GM21515 (cell line): ENCODE measurements at regions not wholly inside any gene's neighbourhood (a gene's known extent, or its start where the extent isn't known, plus 50 kb on each side); places are given as distances from the start of the nearest gene placed in this dataset.
"Not testable (repeated sequence)": the region's sequence is repeated elsewhere in the genome, so short reads cannot be mapped to it uniquely, and the experiment has no call there.

Source experiments
- ATAC-seq: cut with Tn5 transposase; IDR thresholded peaks from one replicate; pipeline ENCODE4 v1.9.1; 2021; ENCODE audit not compliant: unreplicated experiment

DNA sequence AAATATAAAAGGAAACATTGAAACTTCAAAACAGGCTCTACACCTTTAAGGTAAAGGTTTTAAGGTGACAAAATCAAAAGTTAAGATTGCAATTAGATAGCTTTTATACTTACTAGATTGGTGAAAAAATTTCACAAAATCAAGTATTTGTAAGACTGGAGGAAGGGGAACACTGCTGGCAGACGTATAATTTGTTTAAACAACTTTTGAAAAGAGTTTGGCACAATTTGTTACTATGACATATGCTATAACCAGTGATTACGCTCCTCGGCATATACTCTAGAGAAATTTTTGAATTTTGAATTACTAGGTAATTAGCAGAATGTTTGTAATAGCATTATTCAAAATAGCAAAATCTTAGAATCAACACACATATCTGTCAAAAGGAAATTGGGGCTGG lies 425.0 kb downstream of the LRRIQ3 start:
- no peak for ATAC-seq

DNA sequence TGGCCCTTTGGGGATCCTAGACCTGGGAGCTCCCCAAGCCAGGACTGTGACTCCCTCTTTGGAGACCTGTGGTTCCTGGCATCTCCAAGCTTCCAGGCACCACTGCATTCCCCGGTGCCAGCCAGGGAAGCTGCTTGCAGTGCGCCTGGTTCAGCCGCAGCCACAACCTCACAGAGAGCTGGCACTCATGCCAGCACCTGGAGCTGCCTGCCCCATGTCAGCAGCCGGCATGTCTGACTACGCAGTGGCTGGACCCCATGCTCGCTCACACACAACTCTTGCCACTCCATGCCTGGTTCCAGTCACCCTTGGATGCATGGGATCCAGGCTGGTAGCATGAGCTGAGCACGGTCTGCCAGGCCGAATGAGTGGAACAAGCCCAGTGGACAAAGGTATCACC lies 426.6 kb downstream of the LRRIQ3 start:
- ATAC-seq, result no peak

DNA sequence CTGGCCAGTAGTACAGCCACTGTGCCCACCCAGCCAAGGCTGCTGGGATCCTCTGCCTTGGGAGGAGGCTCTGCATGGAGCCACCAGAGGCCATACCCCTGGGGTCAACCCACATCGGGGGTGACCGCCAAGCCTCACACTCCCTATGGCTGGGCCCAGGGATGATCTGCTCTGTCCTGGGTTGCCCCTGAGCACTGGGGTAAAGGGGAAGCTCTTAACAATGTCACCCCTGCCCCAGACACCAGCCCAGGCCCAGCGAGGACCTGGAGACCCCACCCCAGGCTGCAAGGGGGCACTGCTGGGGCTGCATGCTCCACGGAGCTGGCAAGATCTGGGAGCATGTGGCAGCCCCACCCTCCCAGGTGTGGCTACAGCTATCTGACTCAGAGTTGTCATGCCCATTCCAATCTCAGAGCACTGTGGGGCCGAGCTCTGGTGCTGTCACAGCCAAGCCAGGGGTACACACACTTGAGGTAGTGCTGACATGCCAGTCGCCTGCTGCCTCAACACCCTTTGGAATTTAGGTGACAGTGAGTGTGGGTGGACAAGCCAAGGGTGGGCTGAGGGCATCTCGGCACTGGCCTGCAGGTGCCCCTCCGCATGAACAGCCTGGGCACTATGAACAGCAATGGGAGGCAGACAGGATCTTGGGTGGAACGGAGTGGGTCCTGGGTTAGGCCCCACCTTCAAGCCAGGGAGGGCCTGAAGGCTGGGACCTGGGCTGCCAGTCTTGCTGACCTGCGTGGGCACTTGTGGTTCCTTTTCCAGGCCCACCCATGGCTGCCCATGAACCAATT lies 427.7 kb downstream of the LRRIQ3 start:
- ATAC-seq, result no peak

DNA sequence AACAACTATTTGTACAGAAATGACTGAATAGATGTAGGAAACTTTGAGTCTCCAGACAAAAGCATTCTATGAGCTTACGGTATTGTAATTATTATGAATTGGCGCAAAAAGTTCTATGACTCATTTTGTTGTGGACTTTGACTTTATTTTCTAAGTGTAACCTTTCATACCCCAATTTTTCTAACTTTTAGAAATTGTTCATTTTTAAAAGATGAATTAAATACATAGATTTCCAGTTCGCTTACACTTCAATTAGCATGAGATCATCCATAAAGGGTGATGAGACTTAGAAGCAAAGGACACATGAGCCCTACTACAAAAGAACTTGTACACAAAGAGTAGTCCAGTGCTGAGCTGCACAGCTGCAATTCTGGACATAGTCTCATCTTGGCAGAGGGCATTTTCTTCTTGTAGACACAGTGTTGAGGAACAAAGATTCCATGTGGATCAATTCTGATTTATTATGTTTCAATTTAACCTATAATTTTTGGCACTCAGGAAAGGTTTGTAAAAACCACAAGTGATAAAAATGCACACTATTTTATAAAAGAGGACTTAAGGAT lies 431.1 kb downstream of the LRRIQ3 start:
- no peak for ATAC-seq

DNA sequence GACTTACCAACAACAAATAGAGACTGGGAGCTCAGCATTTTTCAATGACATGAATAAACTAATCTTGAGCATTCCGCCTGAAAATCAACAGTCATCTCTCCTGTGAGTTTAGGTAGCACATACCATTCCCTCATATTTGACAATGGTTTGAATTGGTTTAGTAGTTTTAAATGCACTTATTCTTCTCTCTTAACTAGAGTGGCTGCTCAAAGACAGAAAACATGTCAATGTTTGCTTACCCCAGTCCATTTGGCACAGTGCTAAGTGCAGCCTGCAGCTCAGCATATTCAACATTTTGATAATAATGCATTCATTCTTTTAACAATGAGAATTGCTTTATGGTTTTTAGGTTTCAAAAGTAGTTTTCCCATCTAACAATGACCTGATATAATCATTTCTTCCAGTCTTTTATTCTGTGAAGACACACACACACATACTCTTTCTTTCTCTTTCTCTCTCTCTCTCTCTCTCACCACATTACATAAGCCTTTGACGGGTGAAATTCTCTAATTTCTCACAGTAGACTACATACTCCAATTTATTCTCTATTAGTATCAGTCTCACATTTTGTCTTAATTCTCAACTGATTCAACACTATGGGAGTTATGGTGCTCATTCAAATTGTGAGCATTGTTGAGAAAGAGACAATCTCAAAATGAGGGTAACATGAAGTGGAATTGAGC lies 432.3 kb downstream of the LRRIQ3 start:
- no peak for ATAC-seq

DNA sequence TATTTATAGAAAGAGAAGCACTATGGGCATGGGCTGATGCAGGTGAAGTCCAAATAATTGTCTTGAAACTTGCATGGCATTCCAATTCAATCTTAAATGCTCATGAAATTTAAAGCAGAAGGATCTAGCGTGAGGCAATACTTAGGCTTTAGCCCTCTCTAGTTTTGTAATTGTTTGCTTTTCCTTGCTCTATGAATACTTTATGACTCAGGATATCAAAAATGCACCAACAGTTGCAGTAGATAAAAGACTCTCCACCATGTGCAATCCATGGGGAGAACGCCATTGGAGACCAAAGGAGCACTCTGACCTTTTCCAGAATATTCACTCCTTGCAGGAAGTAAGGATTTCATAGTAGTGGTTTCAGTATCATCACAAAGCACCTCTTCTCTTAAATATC lies 436.4 kb downstream of the LRRIQ3 start:
- no peak for ATAC-seq

DNA sequence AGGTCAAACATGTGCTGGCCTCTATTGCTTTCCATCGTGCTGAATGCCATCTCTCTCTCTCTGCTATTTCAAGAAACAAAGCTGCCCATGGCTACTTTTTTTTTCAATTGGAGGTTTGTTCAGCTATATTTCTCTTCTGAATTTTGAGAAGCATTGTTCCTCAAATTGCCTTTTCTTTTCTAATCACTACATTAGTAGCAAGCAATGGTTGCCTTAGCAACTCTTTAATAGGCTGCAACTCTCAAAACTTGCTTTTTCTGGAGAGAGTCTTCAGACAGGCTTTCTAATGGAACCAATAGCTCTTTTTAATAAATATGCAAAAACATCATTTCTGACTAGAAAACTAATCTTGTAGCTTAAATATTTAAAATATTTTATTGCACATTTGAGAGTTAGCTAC lies 439.0 kb downstream of the LRRIQ3 start:
- ATAC-seq, result no peak

DNA sequence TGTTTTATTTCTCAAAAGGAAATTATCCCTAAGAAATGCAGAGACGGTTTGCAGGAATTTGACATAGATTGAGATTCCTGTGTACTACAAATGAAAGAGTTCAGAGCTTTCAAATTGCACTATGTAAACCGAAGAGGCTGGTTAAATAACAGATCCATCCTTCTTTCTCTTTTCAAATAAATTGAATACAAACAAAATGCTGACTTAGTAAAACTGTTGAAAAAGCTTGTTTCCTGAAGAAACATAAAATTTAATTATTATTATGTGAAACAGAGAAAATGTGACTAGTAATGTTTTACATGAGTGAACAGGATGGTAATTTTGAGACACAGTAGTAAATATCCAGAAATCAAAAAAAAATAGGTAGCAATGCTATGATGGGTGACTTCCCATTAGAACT lies 441.2 kb downstream of the LRRIQ3 start:
- no peak for ATAC-seq

DNA sequence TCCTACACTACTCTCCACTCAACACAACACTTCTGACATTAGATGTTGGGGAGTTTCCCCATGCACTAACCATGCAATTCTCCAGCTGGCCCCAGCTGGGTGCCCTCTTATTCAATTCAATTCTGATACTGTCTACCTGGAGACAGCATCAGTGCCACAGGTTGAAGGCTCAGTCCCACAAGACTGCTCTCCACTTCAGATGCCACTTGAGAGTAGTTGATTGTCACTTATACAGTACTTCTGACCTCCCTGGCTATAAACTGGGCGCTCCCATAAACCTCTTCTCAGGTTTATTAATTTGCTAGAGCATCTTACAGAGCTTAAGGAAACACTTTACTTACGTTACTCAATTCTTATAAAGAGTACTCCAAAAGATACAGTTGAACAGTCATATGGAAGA lies 442.3 kb downstream of the LRRIQ3 start:
- no peak for ATAC-seq

DNA sequence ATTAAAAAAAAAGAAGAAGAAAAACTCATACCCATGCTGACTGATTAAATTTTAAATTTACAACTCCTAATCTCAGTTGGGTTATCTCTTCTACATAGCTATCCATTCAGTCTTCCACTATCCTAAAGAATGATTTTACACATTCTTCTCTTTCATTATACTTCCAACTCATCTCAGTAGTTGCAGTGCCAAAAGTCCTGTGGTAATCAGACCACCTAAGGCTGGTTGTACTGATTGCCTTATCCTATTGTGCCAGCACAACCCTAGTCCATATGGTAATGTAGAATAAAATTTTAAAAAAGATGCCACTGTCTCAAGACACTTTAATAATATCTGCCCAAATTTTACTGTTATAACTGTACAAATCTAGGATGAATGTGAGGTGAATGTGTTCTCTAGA lies 448.0 kb downstream of the LRRIQ3 start:
- no peak for ATAC-seq

DNA sequence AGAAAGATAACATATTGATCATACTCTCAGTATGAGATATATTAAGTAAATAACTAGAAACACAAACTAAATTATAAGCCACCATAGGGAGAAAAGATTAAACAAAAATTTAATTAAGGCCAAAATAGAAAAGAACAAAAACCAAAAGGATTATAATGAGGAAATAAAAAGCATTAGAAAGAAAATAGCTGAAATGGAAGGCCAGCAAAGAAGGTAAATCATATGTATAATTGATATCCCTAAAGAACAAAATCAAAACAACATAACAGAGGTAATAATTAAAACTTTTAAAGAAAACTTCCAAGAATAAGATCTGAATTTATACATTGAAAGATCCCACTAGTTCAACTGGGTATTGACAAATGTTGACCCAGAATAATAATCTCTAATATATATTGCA lies 453.0 kb downstream of the LRRIQ3 start:
- ATAC-seq, result no peak

DNA sequence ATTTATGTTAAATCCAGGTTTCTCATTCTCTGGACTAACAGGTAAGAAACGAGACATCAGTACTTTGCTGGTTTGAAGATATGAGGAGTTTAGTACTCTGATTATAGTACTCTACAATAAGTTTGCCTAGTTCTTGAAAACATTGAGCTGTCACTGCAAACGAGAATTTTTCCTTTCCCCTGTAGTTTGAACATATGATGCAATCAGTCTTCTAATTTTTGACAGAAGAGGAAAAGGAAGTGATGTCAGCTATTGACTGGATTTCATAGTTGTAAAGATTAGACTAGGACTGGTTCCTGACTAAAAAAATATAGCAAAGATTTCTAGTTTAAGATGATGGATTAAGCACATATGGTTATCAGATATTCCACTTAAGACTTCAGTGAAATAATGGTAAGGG lies 461.9 kb downstream of the LRRIQ3 start:
- no peak for ATAC-seq

DNA sequence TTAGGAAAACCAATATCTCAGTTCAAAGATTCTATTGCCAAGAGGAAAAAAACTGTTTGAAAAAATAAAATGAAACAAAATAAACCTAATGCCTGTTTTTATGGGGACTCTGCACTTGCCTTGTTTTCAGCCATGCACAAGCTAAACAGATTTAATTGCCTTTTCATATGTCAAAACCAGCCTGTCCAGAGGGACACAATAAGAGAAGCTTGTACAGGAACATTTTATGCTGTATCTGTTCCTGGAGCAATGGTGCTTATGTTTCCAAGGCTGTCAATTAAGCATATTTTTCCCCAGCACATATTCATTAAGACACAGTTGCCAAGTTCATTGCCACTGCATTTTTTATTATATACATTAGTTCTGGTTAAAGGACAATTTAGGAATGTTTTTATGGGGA lies 470.9 kb downstream of the LRRIQ3 start:
- no peak for ATAC-seq

DNA sequence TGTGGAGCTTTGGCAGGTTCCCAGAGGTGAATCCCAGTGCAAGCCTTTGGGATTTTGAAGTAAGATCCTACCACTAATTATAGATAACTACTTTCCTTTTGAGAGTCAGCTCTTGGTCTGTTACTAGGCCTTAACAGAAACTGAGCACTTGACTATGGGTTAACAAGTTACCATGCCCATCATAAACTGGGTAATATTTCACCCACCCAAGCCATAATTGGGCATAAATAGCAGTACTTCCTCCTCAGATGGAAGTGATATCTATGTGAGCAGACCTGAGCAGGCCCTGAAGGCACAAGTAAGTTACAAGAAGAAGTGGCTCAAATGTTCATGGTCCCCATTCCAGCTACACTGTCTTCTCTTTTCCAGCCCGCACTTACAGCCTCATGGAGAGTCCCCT lies 475.9 kb downstream of the LRRIQ3 start:
- ATAC-seq, result no peak

DNA sequence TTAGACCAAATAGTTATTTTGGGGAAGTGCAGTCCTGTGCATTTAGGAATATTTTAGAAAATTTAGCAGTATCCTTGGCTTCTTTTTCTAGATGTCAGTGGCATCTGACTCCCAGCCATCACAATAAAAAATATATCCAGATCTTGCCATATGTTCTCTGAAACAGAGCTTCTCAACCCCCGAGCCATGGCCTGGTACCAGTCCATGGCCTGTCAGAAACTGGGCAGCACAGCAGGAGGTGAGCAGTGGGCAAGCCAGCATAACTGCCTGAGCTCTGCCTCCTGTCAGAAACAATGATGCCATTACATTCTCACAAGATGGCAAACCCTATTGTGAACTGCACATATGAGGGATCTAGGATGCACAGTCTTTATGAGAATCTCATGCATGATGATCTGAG lies 480.0 kb downstream of the LRRIQ3 start:
- no peak for ATAC-seq

DNA sequence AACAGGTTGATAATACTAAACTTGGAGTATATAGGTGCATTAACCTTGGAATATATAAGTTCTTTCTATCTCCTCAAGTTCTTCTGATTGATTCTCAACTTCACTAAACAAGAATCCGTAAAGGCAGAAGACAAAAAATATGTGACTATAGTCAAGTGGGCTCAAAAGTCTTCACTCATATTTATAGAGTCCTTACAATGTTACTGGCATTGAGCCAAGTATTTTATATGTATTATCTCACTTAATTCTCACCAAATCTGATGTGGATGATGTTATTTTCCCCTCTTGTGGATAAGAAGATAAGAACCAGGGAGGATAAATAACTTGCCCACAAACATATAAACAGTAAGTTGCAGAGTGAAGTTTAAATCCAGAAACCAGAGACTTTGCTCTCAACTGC lies 486.9 kb downstream of the LRRIQ3 start:
- no peak for ATAC-seq

DNA sequence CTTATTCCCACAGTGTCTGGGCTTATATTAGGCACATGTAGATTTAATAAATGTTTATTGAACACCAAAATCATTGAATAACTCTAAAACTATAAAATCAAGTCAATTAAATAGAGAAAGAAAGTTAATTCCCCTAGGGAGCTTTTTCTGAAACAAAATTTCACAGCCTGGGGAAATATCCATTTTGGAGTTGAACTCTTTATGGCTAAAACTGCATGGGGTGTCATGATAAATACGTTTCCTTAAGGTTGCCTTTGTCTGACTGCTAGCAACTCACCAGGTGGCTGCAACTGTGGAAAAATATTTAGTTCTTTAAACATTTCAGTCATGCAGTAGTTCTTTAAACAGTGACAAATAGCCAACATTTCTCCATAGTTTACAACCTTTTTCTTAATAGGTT lies 496.1 kb downstream of the LRRIQ3 start:
- no peak for ATAC-seq

DNA sequence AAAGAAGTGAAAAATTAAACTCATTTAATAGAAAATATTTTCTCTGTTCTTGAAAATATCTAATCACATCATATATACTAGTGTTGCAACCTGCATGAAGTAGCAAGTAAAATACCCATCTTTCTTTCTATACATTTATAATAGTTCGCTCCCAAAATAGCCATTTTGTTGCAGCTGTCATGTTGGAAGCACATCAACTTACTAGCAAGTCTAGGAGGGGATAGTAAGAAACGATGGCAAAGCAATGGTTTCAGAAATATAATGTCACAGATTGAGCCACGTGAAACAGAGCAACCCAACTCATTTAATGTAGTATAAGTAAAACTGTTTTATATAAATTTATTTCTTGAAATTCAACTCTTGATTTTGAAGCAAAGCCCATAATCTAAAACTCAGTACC lies 521.8 kb downstream of the LRRIQ3 start:
- ATAC-seq, result no peak

DNA sequence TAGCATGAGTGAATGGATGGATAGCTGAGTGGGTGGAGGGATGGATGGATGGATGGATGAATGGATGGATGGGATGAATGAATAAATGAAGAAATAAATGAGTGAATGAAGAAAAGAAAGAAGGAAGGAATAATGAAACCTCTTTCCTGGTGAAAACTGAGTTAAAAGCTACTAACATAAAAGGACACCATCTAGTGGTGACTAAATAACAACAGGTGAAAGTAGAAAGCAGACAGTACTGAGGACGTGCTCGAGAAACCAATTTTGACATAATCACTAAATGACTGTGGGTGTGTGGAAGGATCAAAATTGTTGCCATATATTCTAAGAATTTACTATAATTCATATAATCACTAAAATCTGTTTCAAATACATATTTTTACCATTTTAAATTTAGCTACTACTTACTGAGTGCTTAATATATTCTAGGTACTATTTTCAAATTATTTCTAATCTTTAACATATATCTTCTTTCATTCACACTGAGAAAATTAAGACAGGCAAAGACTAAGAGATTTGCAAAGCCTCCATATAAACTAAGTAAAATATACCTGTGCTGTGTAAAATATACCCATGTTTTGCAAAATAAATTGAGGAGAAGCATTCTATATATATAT lies 522.9 kb downstream of the LRRIQ3 start:
- no peak for ATAC-seq

DNA sequence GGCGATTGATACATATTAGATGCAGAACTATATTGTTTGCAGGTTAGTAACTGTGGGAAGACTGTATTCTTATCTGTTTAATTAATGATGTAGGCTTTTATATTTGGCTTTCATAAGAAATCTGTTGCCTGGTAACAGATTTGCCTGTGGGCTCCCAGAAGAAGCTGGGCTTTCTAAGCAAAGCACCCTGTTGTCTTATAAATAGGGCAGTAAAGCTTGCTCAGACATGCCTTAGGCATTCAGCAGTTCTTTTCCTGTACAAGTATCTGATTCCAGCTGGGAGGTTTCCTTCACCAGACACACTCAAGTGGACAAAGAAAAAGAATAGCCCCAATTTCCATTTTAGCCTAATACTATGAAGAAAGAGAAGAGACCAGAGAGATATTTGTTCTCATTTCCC lies 524.0 kb downstream of the LRRIQ3 start:
- no peak for ATAC-seq

DNA sequence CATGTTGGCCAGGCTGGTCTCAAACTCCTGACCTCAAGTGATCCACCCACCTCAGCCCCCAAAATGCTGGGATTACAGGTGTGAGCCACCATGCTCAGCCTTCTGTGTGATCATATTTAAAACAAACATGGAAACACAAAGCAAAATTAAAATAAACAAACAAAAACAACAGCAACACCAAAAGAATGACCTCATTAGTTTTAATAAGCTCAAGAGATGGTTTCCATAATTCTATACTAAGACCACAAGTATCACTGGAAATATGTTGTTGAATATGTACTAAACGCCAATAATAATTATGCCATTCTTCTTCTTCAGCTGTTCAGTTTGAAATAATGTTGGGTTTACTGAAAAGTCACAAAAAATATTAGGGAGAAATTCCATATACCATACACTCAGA lies 526.4 kb downstream of the LRRIQ3 start:
- ATAC-seq, result no peak

DNA sequence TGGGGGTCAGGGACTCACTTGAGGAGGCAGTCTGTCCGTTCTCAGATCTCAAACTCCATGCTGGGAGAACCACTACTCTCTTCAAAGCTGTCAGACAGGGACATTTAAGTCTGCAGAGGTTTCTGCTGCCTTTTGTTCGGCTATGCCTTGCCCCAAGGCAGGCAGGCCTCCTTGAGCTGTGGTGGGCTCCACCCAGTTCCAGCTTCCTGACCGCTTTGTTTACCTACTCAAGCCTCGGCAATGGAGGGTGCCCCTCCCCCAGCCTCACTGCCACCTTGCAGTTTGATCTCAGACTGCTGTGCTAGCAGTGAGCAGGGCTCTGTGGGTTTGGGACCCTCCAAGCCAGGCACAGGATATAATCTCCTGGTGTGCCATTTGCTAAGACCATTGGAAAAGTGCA lies 530.0 kb downstream of the LRRIQ3 start:
- not testable (repeated sequence) for ATAC-seq
